Vagina (tissue), 2 donors: ENCODE measurements at regions not wholly inside any gene's neighbourhood (a gene's known extent, or its start where the extent isn't known, plus 50 kb on each side); places are given as distances from the start of the nearest gene placed in this dataset.

Source experiments
- POLR2A ChIP-seq, 2 donors: fragments of 450-650 bp; IDR thresholded peaks; one replicate each; pipeline ENCODE4 v1.6.1; 2017; ENCODE audit warnings: antibody characterized with exemption in 2 of 2, mild to moderate bottlenecking in 2 of 2, moderate library complexity in 2 of 2
- POLR2AphosphoS5 ChIP-seq, 2 donors: sonication (generic); formaldehyde crosslinking; IDR thresholded peaks; one replicate each; pipeline ENCODE4 v1.9.0; 2017; ENCODE audit warnings: antibody characterized with exemption in 2 of 2, mild to moderate bottlenecking in 2 of 2, low read depth in 1 of 2; ENCODE audit not compliant: insufficient read depth in 1 of 2
- TF ChIP-seq, protein P1 (sequence below), 3 experiments: fragments of 450-650 bp in 2 of 3; fragments of 200-600 bp in 1 of 3; sonication (generic) in 1 of 3; IDR thresholded peaks; one replicate each; pipeline ENCODE4 v1.5.1; 2017 to 2019; ENCODE audit warnings: antibody characterized with exemption in 3 of 3, mild to moderate bottlenecking in 2 of 3, moderate library complexity in 2 of 3

DNA sequence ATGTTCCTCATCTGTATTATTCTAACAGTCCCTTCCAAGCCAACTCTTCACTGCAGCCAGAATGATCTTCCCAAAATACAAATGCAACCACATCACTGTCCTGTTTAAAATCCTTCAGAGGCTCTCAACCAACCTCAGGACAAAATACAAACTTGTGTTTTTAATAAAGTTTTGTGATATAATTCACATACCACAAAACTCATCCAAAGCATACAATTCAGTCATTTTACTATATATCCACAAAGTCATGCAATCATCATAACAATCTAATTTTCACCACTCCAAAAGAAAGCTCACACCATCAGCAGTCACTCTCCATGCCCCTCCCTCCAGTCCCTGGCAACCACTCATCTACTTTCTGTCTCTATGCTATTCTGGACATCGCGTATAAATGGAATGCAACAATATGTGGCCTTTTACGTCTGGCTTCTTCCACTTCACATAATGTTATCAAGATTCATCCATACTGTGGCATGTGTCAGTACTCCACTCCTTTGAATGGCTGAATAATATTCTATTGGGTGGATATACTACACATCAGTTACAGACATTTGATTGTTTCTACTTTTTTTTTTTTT lies 81.7 kb upstream of the DOCK9 start:
- TF ChIP-seq POLR2A (IDR thresholded peaks at IDR 0.05) (no peak), POLR2AphosphoS5 (IDR thresholded peaks at IDR 0.05; ENCODE audit: insufficient read depth in 1 of 2, low read depth in 1 of 2) (no peak)
- TF ChIP-seq, protein P1, sequence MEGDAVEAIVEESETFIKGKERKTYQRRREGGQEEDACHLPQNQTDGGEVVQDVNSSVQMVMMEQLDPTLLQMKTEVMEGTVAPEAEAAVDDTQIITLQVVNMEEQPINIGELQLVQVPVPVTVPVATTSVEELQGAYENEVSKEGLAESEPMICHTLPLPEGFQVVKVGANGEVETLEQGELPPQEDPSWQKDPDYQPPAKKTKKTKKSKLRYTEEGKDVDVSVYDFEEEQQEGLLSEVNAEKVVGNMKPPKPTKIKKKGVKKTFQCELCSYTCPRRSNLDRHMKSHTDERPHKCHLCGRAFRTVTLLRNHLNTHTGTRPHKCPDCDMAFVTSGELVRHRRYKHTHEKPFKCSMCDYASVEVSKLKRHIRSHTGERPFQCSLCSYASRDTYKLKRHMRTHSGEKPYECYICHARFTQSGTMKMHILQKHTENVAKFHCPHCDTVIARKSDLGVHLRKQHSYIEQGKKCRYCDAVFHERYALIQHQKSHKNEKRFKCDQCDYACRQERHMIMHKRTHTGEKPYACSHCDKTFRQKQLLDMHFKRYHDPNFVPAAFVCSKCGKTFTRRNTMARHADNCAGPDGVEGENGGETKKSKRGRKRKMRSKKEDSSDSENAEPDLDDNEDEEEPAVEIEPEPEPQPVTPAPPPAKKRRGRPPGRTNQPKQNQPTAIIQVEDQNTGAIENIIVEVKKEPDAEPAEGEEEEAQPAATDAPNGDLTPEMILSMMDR (IDR thresholded peaks at IDR 0.05): no peak
